NCI-H69 (cell line): ENCODE measurements at regions not wholly inside any gene's neighbourhood (a gene's known extent, or its start where the extent isn't known, plus 50 kb on each side); places are given as distances from the start of the nearest gene placed in this dataset.

Experiments used
- DNase-seq: peaks from one replicate; lab custom pipeline; 2025; lab: John Stamatoyannopoulos, UW

DNA sequence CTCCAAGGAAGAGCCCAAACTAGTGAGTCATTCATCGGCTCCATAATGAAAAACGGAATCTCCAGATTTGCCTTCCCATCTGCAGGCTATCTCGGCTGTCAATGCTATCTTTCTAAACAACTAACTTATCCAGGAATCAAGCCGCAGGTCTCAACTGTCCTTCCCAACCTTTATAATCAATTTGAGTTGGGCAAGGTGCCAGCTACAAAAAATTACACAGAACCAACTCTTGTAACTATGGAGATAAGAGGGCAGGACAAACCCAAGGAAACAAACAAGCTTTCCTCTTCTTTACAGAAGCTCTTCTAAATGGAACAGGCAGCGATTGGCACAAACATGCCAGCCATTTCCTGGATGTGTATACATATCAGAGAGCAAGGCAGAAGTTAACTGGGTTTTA, 61.2 kb upstream of the RAI2 start:
- peak; percentile 51 for DNase-seq

DNA sequence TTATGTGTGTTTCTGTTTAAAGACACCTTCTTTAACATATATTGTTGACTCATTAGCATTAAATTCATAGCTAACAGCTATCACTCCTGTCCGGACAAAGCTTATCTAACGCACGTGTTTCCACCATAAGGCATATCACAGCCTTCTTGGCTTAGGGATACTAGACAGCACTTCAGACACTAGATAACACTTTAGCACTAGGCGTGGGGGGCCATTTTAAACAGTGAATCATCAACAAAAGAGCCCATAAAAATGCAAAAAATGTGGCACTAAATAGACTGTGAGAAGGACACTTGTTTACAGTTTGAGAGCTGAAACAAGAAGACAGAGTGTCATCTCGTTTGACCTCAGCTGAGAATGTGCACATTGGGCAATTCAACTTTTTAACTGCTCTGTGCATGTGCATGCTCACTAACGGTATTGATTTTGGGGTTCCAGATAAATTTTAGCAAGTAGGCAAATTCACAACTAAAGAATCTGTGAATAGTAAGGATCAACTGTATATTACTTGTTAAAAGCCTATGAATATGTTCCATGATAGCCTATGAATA, 58.9 kb upstream of the RAI2 start:
- DNase-seq = no peak

DNA sequence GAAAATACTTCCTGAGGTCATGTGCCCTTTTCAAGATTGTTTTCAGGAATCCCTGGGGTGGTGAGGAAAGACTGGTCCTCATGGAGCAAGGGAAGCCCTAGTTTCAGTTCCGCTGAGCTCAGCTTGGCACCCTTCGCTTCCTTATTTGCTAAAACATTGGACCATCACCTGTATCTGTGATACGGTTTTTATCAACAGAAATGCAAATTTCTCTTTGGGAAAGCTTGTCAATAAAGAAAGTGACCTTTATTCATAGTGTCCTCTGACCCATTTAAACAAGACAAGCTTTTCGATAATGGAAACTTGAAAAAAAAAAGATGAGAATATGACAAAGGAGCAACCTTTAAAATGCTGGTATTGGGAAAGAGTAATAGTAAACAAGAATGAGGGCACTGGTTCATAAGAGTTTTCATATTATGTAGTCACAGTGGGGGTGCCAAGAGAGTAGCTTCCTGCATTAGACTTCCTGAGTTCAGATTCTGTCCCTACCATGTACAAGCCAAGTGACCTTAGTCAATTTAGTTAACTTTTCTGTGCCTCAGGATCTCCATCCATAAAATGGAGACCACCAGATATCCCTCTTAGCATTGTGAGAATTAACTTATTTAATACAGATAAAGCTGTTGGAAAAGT, 57.0 kb upstream of the RAI2 start:
- no peak for DNase-seq

DNA sequence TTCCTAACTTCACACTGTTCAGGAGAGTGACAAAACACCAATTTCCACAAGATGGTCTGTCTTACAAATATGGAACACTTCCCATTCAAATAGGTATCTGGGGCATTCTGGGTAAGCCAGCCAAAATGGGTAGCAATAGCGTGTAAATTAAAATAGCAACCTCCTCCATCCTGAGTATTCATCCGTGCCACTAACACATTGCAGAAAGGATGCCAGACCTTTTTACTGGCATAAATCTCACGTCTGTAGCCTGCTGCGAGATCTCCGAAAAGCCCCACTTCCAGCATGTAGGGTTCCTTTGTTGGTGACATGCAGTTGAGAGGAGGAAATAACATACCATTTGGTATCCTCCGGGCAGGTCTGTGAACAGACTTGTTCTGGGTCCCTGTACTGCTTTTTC, 52.7 kb upstream of the RAI2 start:
- DNase-seq = no peak
